ENCODE measurements at regions not wholly inside any gene's neighbourhood (a gene's known extent, or its start where the extent isn't known, plus 50 kb on each side); places are given as distances from the start of the nearest gene placed in this dataset.

GRCh38 chr2:36185624-36186023, 170.0 kb upstream of the CRIM1 start:
- no peak for TF ChIP-seq CTCF (IDR thresholded peaks at IDR 0.05)
- no peak for TF ChIP-seq POLR2A (IDR thresholded peaks at IDR 0.05)
